NCI-H2107 treated with DMSO at 0.1 percent for 48 hours (cell line): ENCODE measurements at regions not wholly inside any gene's neighbourhood (a gene's known extent, or its start where the extent isn't known, plus 50 kb on each side); places are given as distances from the start of the nearest gene placed in this dataset.

Experiments used
- DNase-seq: peaks from one replicate; lab custom pipeline; 2025; ENCODE audit not compliant: unreplicated experiment; lab: John Stamatoyannopoulos, UW

DNA sequence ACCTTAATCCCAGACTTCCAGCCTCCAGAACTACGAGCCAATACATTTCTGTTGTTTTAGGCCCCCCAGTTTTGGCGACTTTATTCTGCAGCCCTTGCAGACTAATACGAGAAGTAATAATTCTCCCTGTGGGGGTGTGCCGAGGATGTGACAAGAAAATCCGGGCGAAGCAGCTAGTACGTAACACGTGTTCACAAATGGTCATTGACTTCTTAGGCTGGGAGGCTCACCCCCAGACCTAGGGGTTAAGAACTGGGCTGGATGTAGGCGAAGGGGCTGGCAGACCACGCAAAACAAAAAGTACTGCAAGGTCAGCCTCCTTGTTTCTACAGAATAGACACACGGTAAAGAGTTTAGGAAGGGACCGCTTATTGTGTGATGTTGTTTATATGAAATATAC is 69.8 kb upstream of the ESRRB start:
- DNase-seq = no peak

GRCh38 chr14:76307786-76308780 is 67.9 kb upstream of the ESRRB start:
- DNase-seq = no peak

DNA sequence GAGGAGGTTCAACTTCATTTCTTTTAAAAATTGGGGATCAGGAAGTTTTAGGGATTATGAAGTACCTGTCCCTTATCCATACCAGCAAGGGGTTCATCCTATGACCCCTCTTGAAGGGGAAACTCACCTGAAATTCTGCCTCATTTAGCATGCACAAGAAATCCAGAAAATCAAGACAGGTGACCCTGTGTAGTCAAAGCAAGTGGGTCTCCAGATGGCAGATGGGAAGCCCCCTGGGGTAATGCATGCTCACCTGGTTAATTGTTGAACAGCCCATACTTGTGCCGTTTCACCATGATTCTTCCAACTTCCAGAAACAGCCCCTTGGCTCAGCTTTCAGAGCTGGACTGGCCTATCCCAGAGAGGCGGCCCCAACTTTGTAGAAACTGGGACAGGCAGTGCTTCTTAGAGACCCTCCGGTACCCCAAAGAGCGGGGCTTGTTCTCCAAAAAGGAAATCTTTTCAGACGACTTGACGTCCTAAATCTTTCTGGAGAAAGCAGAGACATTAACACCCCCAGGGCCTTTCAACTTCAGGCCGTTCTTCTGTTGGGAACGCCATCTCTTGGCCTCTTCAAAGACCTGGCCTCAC is 66.3 kb upstream of the ESRRB start:
- no peak for DNase-seq

- no peak for DNase-seq
These were observed 64.7 kb upstream of the ESRRB start for GRCh38 chr14:76311079-76311758.

GRCh38 chr14:76312821-76313220 is 63.1 kb upstream of the ESRRB start:
- no peak for DNase-seq

DNA sequence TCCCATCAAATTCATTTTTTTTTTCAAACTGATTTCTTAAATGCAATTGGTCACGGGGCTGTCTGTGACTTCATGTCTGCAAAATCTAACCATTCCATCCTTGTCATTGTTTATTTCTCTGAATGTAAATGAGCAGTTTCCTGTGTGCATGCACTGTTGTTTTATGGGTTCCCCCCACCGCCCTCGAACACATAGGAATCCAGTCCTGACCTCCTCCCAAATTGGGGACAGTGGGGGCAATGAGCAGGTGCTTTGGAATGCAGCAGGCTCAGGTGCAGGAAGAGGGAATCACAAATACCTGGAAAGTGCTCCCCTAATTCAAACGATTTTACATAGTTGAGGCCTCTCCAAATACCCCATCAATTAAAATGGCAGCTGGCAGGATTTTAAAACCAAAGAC is 62.6 kb upstream of the ESRRB start:
- no peak for DNase-seq

GRCh38 chr14:76313852-76314251 is 62.1 kb upstream of the ESRRB start:
- no peak for DNase-seq

GRCh38 chr14:76314521-76315034 is 61.4 kb upstream of the ESRRB start:
- DNase-seq = no peak

- peak; percentile 30 for DNase-seq
These were observed 55.5 kb upstream of the ESRRB start for GRCh38 chr14:76320486-76320885.

DNA sequence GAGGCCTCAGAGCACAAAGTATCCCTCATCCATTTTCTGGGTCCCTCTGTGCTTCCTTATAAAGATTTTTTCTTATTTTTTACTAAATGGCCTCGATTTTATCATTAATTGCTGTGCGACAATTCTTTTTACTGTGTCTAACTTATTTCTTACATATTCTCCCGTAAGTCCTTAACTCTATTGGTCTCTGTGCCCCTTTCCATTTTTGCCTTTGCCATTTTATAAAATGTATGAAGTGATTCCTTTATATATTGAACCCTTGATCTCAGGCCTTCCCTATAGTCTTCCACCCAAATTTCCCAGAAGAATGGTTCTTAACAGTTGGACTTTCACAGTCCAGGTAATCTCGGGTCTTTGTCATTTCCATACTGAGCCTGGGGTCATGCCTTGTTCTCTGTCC is 55.0 kb upstream of the ESRRB start:
- DNase-seq = no peak

DNA sequence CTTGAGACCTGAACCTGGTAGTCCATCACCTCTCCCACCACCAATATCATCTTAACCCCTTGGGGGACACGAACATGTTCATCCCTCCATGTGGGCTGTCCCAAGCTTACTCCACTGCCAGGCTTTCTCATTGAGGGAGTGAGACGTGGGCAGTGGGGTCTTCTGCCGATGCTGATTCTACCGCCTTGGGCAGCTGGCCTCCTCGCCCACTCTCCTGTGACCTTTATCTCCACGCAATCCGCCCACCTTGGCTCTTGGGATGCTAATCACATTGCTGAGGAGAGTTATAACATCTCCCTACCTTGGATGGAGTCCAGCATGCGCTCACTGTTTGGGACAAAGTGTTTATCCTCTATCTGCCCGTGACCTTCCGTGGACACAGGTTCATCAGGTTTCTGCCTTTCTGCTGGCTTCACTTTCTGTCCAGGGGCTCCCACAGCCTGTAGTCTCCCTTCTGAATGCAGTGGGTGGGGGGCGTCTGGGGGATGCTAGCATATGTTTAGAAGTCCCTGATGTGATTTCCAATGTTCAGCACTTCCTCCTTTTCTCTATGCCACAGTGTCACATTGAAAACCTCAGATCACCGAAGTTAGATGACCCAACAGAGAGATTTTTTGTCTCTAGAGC is 53.2 kb upstream of the ESRRB start:
- DNase-seq = no peak

GRCh38 chr14:76323331-76324050 is 52.4 kb upstream of the ESRRB start:
- DNase-seq = no peak

DNA sequence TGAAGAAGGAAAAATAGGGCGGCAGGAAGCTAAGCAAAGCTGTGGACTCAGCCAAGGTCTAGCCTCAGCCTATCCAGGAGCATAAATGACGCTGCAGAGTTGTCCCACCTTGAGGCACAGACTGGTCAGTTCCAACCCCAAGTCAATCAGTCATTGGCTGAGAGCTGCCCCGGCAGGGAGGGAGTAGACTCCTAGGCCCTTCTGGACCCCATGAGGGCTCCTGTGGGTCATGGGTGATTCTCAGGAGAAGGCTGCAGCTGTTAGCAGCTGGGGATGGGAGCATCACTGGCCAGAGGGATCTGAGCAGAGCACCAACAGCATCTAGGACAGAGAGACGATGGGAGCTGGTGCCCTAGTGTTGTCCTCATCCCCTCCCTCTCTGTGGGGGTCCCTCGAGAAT is 51.8 kb upstream of the ESRRB start:
- DNase-seq = no peak
